ENCODE measurements at regions not wholly inside any gene's neighbourhood (a gene's known extent, or its start where the extent isn't known, plus 50 kb on each side); places are given as distances from the start of the nearest gene placed in this dataset.

Small RNA genes in the stretch of these regions (small RNA-seq; reads per million reads assigned to genes)
- 0 reads per million in 6 experiments for gene RNU6-627P

Measured in A549 (cell line).